ENCODE measurements at regions not wholly inside any gene's neighbourhood (a gene's known extent, or its start where the extent isn't known, plus 50 kb on each side); places are given as distances from the start of the nearest gene placed in this dataset.
"Not testable (repeated sequence)": the region's sequence is repeated elsewhere in the genome, so short reads cannot be mapped to it uniquely, and the experiment has no call there.

- no peaks in the 10 kb centered on the region for H3K36me3 ChIP-seq (ENCODE audit: control insufficient read depth in 2 of 2, insufficient read depth in 2 of 2, low read length in 2 of 2)
- no peaks in the 10 kb centered on the region for H3K27me3 ChIP-seq (ENCODE audit: control insufficient read depth in 2 of 2, insufficient read depth in 2 of 2, low read length in 2 of 2)
- no peaks in the 10 kb centered on the region for H3K9me3 ChIP-seq (ENCODE audit: control insufficient read depth in 2 of 2, low read length in 2 of 2)
- H3K4me3 ChIP-seq (ENCODE audit: low read length in 2 of 2) = no peak overlapping the region
- no peak overlapping the region for H3K27ac ChIP-seq (ENCODE audit: low read depth in 2 of 2, low read length in 2 of 2)
- H3K9ac ChIP-seq (ENCODE audit: low read depth in 1 of 2, low read length in 2 of 2) = no peak overlapping the region
- H3K4me1 ChIP-seq (ENCODE audit: control insufficient read depth in 2 of 2, insufficient read depth in 2 of 2, low read length in 2 of 2) = no peaks in the 10 kb centered on the region
Measured at GRCh38 chr6:74467533-74468215, 738.2 kb downstream of the COL12A1 start.

GRCh38 chr6:74466572-74466971 is 739.3 kb downstream of the COL12A1 start:
- Histone ChIP-seq H3K9me3 (ENCODE audit: control insufficient read depth in 2 of 2, low read length in 2 of 2) (no peaks in the 10 kb centered on the region), H3K36me3 (ENCODE audit: control insufficient read depth in 2 of 2, insufficient read depth in 2 of 2, low read length in 2 of 2) (no peaks in the 10 kb centered on the region), H3K4me1 (ENCODE audit: control insufficient read depth in 2 of 2, insufficient read depth in 2 of 2, low read length in 2 of 2) (no peaks in the 10 kb centered on the region), H3K27ac (ENCODE audit: low read depth in 2 of 2, low read length in 2 of 2) (no peak overlapping the region), H3K27me3 (ENCODE audit: control insufficient read depth in 2 of 2, insufficient read depth in 2 of 2, low read length in 2 of 2) (no peaks in the 10 kb centered on the region), H3K4me3 (ENCODE audit: low read length in 2 of 2) (no peak overlapping the region), H3K9ac (ENCODE audit: low read depth in 1 of 2, low read length in 2 of 2) (no peak overlapping the region)

GRCh38 chr6:74459260-74459659 is 746.6 kb downstream of the COL12A1 start:
- Histone ChIP-seq H3K4me3 (ENCODE audit: low read length in 2 of 2) (no peak overlapping the region), H3K9me3 (ENCODE audit: control insufficient read depth in 2 of 2, low read length in 2 of 2) (no peaks in the 10 kb centered on the region), H3K9ac (ENCODE audit: low read depth in 1 of 2, low read length in 2 of 2) (no peak overlapping the region), H3K27ac (ENCODE audit: low read depth in 2 of 2, low read length in 2 of 2) (no peak overlapping the region), H3K4me1 (ENCODE audit: control insufficient read depth in 2 of 2, insufficient read depth in 2 of 2, low read length in 2 of 2) (no peaks in the 10 kb centered on the region), H3K27me3 (ENCODE audit: control insufficient read depth in 2 of 2, insufficient read depth in 2 of 2, low read length in 2 of 2) (no peaks in the 10 kb centered on the region), H3K36me3 (ENCODE audit: control insufficient read depth in 2 of 2, insufficient read depth in 2 of 2, low read length in 2 of 2) (no peaks in the 10 kb centered on the region)

- no peak overlapping the region for H3K27ac ChIP-seq (ENCODE audit: low read depth in 2 of 2, low read length in 2 of 2)
- no peaks in the 10 kb centered on the region for H3K4me1 ChIP-seq (ENCODE audit: control insufficient read depth in 2 of 2, insufficient read depth in 2 of 2, low read length in 2 of 2)
- no peak overlapping the region for H3K9ac ChIP-seq (ENCODE audit: low read depth in 1 of 2, low read length in 2 of 2)
- H3K9me3 ChIP-seq (ENCODE audit: control insufficient read depth in 2 of 2, low read length in 2 of 2) = no peaks in the 10 kb centered on the region
- H3K36me3 ChIP-seq (ENCODE audit: control insufficient read depth in 2 of 2, insufficient read depth in 2 of 2, low read length in 2 of 2) = no peaks in the 10 kb centered on the region
- H3K4me3 ChIP-seq (ENCODE audit: low read length in 2 of 2) = no peak overlapping the region
- no peaks in the 10 kb centered on the region for H3K27me3 ChIP-seq (ENCODE audit: control insufficient read depth in 2 of 2, insufficient read depth in 2 of 2, low read length in 2 of 2)
Measured at GRCh38 chr6:74458536-74458935, 747.3 kb downstream of the COL12A1 start.

- H3K27ac ChIP-seq (ENCODE audit: low read depth in 2 of 2, low read length in 2 of 2) = no peak overlapping the region
- no peaks in the 10 kb centered on the region for H3K36me3 ChIP-seq (ENCODE audit: control insufficient read depth in 2 of 2, insufficient read depth in 2 of 2, low read length in 2 of 2)
- H3K9ac ChIP-seq (ENCODE audit: low read depth in 1 of 2, low read length in 2 of 2) = no peak overlapping the region
- no peaks in the 10 kb centered on the region for H3K4me1 ChIP-seq (ENCODE audit: control insufficient read depth in 2 of 2, insufficient read depth in 2 of 2, low read length in 2 of 2)
- H3K9me3 ChIP-seq (ENCODE audit: control insufficient read depth in 2 of 2, low read length in 2 of 2) = no peaks in the 10 kb centered on the region
- H3K4me3 ChIP-seq (ENCODE audit: low read length in 2 of 2) = no peak overlapping the region
- H3K27me3 ChIP-seq (ENCODE audit: control insufficient read depth in 2 of 2, insufficient read depth in 2 of 2, low read length in 2 of 2) = no peaks in the 10 kb centered on the region
Measured at GRCh38 chr6:74455786-74456185, 750.1 kb downstream of the COL12A1 start.

- H3K9me3 ChIP-seq (ENCODE audit: control insufficient read depth in 2 of 2, low read length in 2 of 2) = no peaks in the 10 kb centered on the region
- no peaks in the 10 kb centered on the region for H3K27me3 ChIP-seq (ENCODE audit: control insufficient read depth in 2 of 2, insufficient read depth in 2 of 2, low read length in 2 of 2)
- no peaks in the 10 kb centered on the region for H3K4me1 ChIP-seq (ENCODE audit: control insufficient read depth in 2 of 2, insufficient read depth in 2 of 2, low read length in 2 of 2)
- no peak overlapping the region for H3K9ac ChIP-seq (ENCODE audit: low read depth in 1 of 2, low read length in 2 of 2)
- no peaks in the 10 kb centered on the region for H3K36me3 ChIP-seq (ENCODE audit: control insufficient read depth in 2 of 2, insufficient read depth in 2 of 2, low read length in 2 of 2)
- no peak overlapping the region for H3K4me3 ChIP-seq (ENCODE audit: low read length in 2 of 2)
- no peak overlapping the region for H3K27ac ChIP-seq (ENCODE audit: low read depth in 2 of 2, low read length in 2 of 2)
Measured at GRCh38 chr6:74451953-74452352, 753.9 kb downstream of the COL12A1 start.

GRCh38 chr6:74448850-74449249 is 752.8 kb downstream of the CD109 start:
- Histone ChIP-seq H3K27me3 (ENCODE audit: control insufficient read depth in 2 of 2, insufficient read depth in 2 of 2, low read length in 2 of 2) (no peaks in the 10 kb centered on the region), H3K9ac (ENCODE audit: low read depth in 1 of 2, low read length in 2 of 2) (no peak overlapping the region), H3K9me3 (ENCODE audit: control insufficient read depth in 2 of 2, low read length in 2 of 2) (no peaks in the 10 kb centered on the region), H3K36me3 (ENCODE audit: control insufficient read depth in 2 of 2, insufficient read depth in 2 of 2, low read length in 2 of 2) (no peaks in the 10 kb centered on the region), H3K4me1 (ENCODE audit: control insufficient read depth in 2 of 2, insufficient read depth in 2 of 2, low read length in 2 of 2) (no peaks in the 10 kb centered on the region), H3K27ac (ENCODE audit: low read depth in 2 of 2, low read length in 2 of 2) (no peak overlapping the region), H3K4me3 (ENCODE audit: low read length in 2 of 2) (no peak overlapping the region)

- no peak overlapping the region for H3K4me3 ChIP-seq (ENCODE audit: low read length in 2 of 2)
- no peaks in the 10 kb centered on the region for H3K27me3 ChIP-seq (ENCODE audit: control insufficient read depth in 2 of 2, insufficient read depth in 2 of 2, low read length in 2 of 2)
- H3K4me1 ChIP-seq (ENCODE audit: control insufficient read depth in 2 of 2, insufficient read depth in 2 of 2, low read length in 2 of 2) = no peaks in the 10 kb centered on the region
- no peak overlapping the region for H3K27ac ChIP-seq (ENCODE audit: low read depth in 2 of 2, low read length in 2 of 2)
- no peak overlapping the region for H3K9ac ChIP-seq (ENCODE audit: low read depth in 1 of 2, low read length in 2 of 2)
- H3K36me3 ChIP-seq (ENCODE audit: control insufficient read depth in 2 of 2, insufficient read depth in 2 of 2, low read length in 2 of 2) = no peaks in the 10 kb centered on the region
- no peaks in the 10 kb centered on the region for H3K9me3 ChIP-seq (ENCODE audit: control insufficient read depth in 2 of 2, low read length in 2 of 2)
Measured at GRCh38 chr6:74447013-74447412, 751.0 kb downstream of the CD109 start.

GRCh38 chr6:74439123-74439811 is 743.3 kb downstream of the CD109 start:
- no peaks in the 10 kb centered on the region for H3K36me3 ChIP-seq (ENCODE audit: control insufficient read depth in 2 of 2, insufficient read depth in 2 of 2, low read length in 2 of 2)
- H3K9me3 ChIP-seq (ENCODE audit: control insufficient read depth in 2 of 2, low read length in 2 of 2) = no peaks in the 10 kb centered on the region
- no peak overlapping the region for H3K4me3 ChIP-seq (ENCODE audit: low read length in 2 of 2)
- H3K27me3 ChIP-seq (ENCODE audit: control insufficient read depth in 2 of 2, insufficient read depth in 2 of 2, low read length in 2 of 2) = no peaks in the 10 kb centered on the region
- H3K4me1 ChIP-seq (ENCODE audit: control insufficient read depth in 2 of 2, insufficient read depth in 2 of 2, low read length in 2 of 2) = no peaks in the 10 kb centered on the region
- no peak overlapping the region for H3K27ac ChIP-seq (ENCODE audit: low read depth in 2 of 2, low read length in 2 of 2)
- H3K9ac ChIP-seq (ENCODE audit: low read depth in 1 of 2, low read length in 2 of 2) = no peak overlapping the region

GRCh38 chr6:74438395-74438794 is 742.4 kb downstream of the CD109 start:
- H3K9me3 ChIP-seq (ENCODE audit: control insufficient read depth in 2 of 2, low read length in 2 of 2); H3K4me1 ChIP-seq (ENCODE audit: control insufficient read depth in 2 of 2, insufficient read depth in 2 of 2, low read length in 2 of 2); H3K27ac ChIP-seq (ENCODE audit: low read depth in 2 of 2, low read length in 2 of 2); H3K9ac ChIP-seq (ENCODE audit: low read depth in 1 of 2, low read length in 2 of 2); H3K36me3 ChIP-seq (ENCODE audit: control insufficient read depth in 2 of 2, insufficient read depth in 2 of 2, low read length in 2 of 2); H3K4me3 ChIP-seq (ENCODE audit: low read length in 2 of 2); H3K27me3 ChIP-seq (ENCODE audit: control insufficient read depth in 2 of 2, insufficient read depth in 2 of 2, low read length in 2 of 2): not testable (repeated sequence)
